H9 (cell line): ENCODE measurements at regions not wholly inside any gene's neighbourhood (a gene's known extent, or its start where the extent isn't known, plus 50 kb on each side); places are given as distances from the start of the nearest gene placed in this dataset.

Experiments used
- DNase-seq: peaks from one replicate; pipeline ENCODE4 v3.0.0-alpha.2; 2017
- H2AFZ ChIP-seq: one replicate; pipeline ENCODE4 v1.6.1; 2013; ENCODE audit warnings: mild to moderate bottlenecking, low read length, control low read depth, moderate library complexity
- H2AK5ac ChIP-seq: 2 replicates; pipeline ENCODE4 v1.6.1; 2013; ENCODE audit warnings: low read length, control low read depth, mixed read lengths; ENCODE audit not compliant: insufficient read length
- H2BK120ac ChIP-seq: one replicate; pipeline ENCODE4 v1.6.1; 2013; ENCODE audit warnings: low read depth, mild to moderate bottlenecking, low read length, control low read depth, inconsistent platforms; ENCODE audit not compliant: poor library complexity, severe bottlenecking
- H2BK12ac ChIP-seq: 2 replicates; pipeline ENCODE4 v1.6.1; 2013; ENCODE audit warnings: low read length, control low read depth, mixed read lengths, low read depth; ENCODE audit not compliant: insufficient read length
- H2BK15ac ChIP-seq: 2 replicates; pipeline ENCODE4 v1.6.1; 2013; ENCODE audit warnings: low read depth, low read length, control low read depth
- H2BK20ac ChIP-seq: one replicate; pipeline ENCODE4 v1.6.1; 2013; ENCODE audit warnings: low read depth, mild to moderate bottlenecking, low read length, control low read depth, inconsistent platforms; ENCODE audit not compliant: poor library complexity, severe bottlenecking
- H2BK5ac ChIP-seq: 2 replicates; pipeline ENCODE4 v1.6.1; 2013; ENCODE audit warnings: low read length, control low read depth, mixed read lengths; ENCODE audit not compliant: insufficient read length
- H3K14ac ChIP-seq: 2 replicates; pipeline ENCODE4 v1.6.1; 2013; ENCODE audit warnings: low read length, control low read depth; ENCODE audit not compliant: insufficient read depth
- H3K18ac ChIP-seq: 2 replicates; pipeline ENCODE4 v1.6.1; 2013; ENCODE audit warnings: low read depth, mild to moderate bottlenecking, mixed read lengths, low read length, control low read depth; ENCODE audit not compliant: insufficient read length
- H3K23ac ChIP-seq: 2 replicates; pipeline ENCODE4 v1.6.1; 2013; ENCODE audit warnings: low read length, control low read depth, mixed read lengths, low read depth; ENCODE audit not compliant: insufficient read length
- H3K23me2 ChIP-seq: 2 replicates; pipeline ENCODE4 v1.6.1; 2013; ENCODE audit warnings: low read depth, mild to moderate bottlenecking, mixed read lengths, low read length, control low read depth; ENCODE audit not compliant: insufficient read length, poor library complexity, severe bottlenecking
- H3K27ac ChIP-seq: 2 replicates; pipeline ENCODE4 v1.5.1; 2013; ENCODE audit warnings: low read length, control low read depth, mixed read lengths, low read depth; ENCODE audit not compliant: insufficient read length
- H3K27me3 ChIP-seq: 2 replicates; pipeline ENCODE4 v1.6.1; 2013; ENCODE audit warnings: low read length, control low read depth, inconsistent platforms; ENCODE audit not compliant: insufficient read depth
- H3K4ac ChIP-seq: 2 replicates; pipeline ENCODE4 v1.6.1; 2013; ENCODE audit warnings: low read depth, mild to moderate bottlenecking, control low read depth, inconsistent platforms, low read length, moderate library complexity
- H3K4me1 ChIP-seq: 2 replicates; pipeline ENCODE4 v1.6.1; 2013; ENCODE audit warnings: low read length, control low read depth, inconsistent platforms; ENCODE audit not compliant: insufficient read depth
- H3K4me2 ChIP-seq: 2 replicates; pipeline ENCODE4 v1.6.1; 2013; ENCODE audit warnings: low read length, control low read depth, mixed read lengths; ENCODE audit not compliant: insufficient read length, insufficient read depth
- H3K56ac ChIP-seq: 2 replicates; pipeline ENCODE4 v1.6.1; 2013; ENCODE audit warnings: low read depth, mild to moderate bottlenecking, mixed read lengths, low read length, control low read depth; ENCODE audit not compliant: insufficient read length
- H3K79me1 ChIP-seq: 2 replicates; pipeline ENCODE4 v1.6.1; 2013; ENCODE audit warnings: low read depth, mild to moderate bottlenecking, moderate library complexity, low read length, control low read depth, inconsistent platforms; ENCODE audit not compliant: insufficient read depth, poor library complexity, severe bottlenecking
- H3K79me2 ChIP-seq: 2 replicates; pipeline ENCODE4 v1.6.1; 2013; ENCODE audit warnings: low read length, control low read depth, inconsistent platforms; ENCODE audit not compliant: insufficient read depth
- H3K9ac ChIP-seq: 2 replicates; pipeline ENCODE4 v1.6.1; 2013; ENCODE audit warnings: low read length, control low read depth, mixed read lengths; ENCODE audit not compliant: insufficient read length; ENCODE audit errors: extremely low read depth
- H3K9me3 ChIP-seq: one replicate; pipeline ENCODE4 v1.6.1; 2013; ENCODE audit warnings: low read depth, low read length, inconsistent platforms; ENCODE audit not compliant: control insufficient read depth
- H3T11ph ChIP-seq: one replicate; pipeline ENCODE4 v1.6.1; 2013; ENCODE audit warnings: mild to moderate bottlenecking, low read length, control low read depth, inconsistent platforms
- H4K20me1 ChIP-seq: one replicate; pipeline ENCODE4 v1.6.1; 2013; ENCODE audit not compliant: control insufficient read depth, insufficient read length, insufficient read depth
- H4K5ac ChIP-seq: 2 replicates; pipeline ENCODE4 v1.6.1; 2013; ENCODE audit warnings: low read depth, mild to moderate bottlenecking, mixed read lengths, low read length, control low read depth; ENCODE audit not compliant: insufficient read length
- H4K8ac ChIP-seq: replicated peaks from 2 replicates; pipeline ENCODE4 v1.6.1; 2013; ENCODE audit warnings: low read length, control low read depth, mixed read lengths, low read depth; ENCODE audit not compliant: insufficient read length
- H4K91ac ChIP-seq: 2 replicates; pipeline ENCODE4 v1.6.1; 2013; ENCODE audit warnings: low read depth, mild to moderate bottlenecking, moderate library complexity, mixed read lengths, low read length, control low read depth; ENCODE audit not compliant: insufficient read length
- H3K27ac Mint-ChIP-seq, 3 experiments: 2 replicates in 2 of 3; 3 replicates in 1 of 3; pipeline ENCODE4 v1.8.0; 2020 to 2021; ENCODE audit warnings: mixed read lengths in 3 of 3, mild to moderate bottlenecking in 1 of 3, moderate library complexity in 1 of 3
- H3K27me3 Mint-ChIP-seq: 2 replicates; pipeline ENCODE4 v1.8.0; 2021; ENCODE audit warnings: low read depth, mild to moderate bottlenecking, moderate library complexity, mixed read lengths
- H3K36me3 Mint-ChIP-seq, 3 experiments: 2 replicates in 2 of 3; 3 replicates in 1 of 3; pipeline ENCODE4 v1.8.0; 2020 to 2021; ENCODE audit warnings: low read depth in 3 of 3, mixed read lengths in 3 of 3; ENCODE audit not compliant: insufficient read depth in 1 of 3
- H3K4me1 Mint-ChIP-seq, 2 experiments: 2 replicates each; pipeline ENCODE4 v1.8.0; 2020; ENCODE audit warnings: mixed read lengths in 2 of 2
- H3K4me3 Mint-ChIP-seq, 2 experiments: 2 replicates in 1 of 2; 3 replicates in 1 of 2; pipeline ENCODE4 v1.8.0; 2020 to 2021; ENCODE audit warnings: mild to moderate bottlenecking in 2 of 2, mixed read lengths in 2 of 2, moderate library complexity in 1 of 2
- H3K9me3 Mint-ChIP-seq, 2 experiments: 2 replicates in 1 of 2; 3 replicates in 1 of 2; pipeline ENCODE4 v1.8.0; 2020; ENCODE audit warnings: mild to moderate bottlenecking in 2 of 2, mixed read lengths in 2 of 2, moderate library complexity in 1 of 2
- CTCF ChIP-seq: fragments of 200-600 bp; sonication (generic); conservative IDR thresholded peaks from 3 replicates; pipeline ENCODE4 v1.8.0; 2021; ENCODE audit warnings: antibody characterized with exemption, mild to moderate bottlenecking
- WGBS: extraction: QIAGEN DNeasy Blood & Tissue Kit; methylation state at CpG from one replicate; pipeline ENCODE4 v1.1.7; 2013; ENCODE audit warnings: missing lambda C conversion rate, low lambda C conversion rate, mixed read lengths; ENCODE audit not compliant: insufficient read length; ENCODE audit errors: extremely low coverage; 5-methylcytosine and 5-hydroxymethylcytosine counted together

- H3K27me3 Mint-ChIP-seq = no peaks in the 10 kb centered on the region; the same call in 1 of the 2 replicates
- H4K20me1 ChIP-seq = no peaks in the 10 kb centered on the region
- no peaks in the 10 kb centered on the region for H3K4me1 Mint-ChIP-seq
- no peaks in the 10 kb centered on the region for H3K9me3 ChIP-seq
- no peaks in the 10 kb centered on the region for H3K36me3 Mint-ChIP-seq
- H4K91ac ChIP-seq = no peak overlapping the region
- no peak overlapping the region for H2BK120ac ChIP-seq
- no peak for DNase-seq
- H3K27me3 ChIP-seq = no peaks in the 10 kb centered on the region
- no peak overlapping the region for H3K56ac ChIP-seq
- no peak overlapping the region for H2BK12ac ChIP-seq
- TF ChIP-seq CTCF = no peak
- H3K79me1 ChIP-seq = no peaks in the 10 kb centered on the region
- no peak overlapping the region for H3K14ac ChIP-seq
- H3K79me2 ChIP-seq = no peaks in the 10 kb centered on the region
- H2BK15ac ChIP-seq = no peak overlapping the region
- no peak overlapping the region for H3K4me2 ChIP-seq
- H3K23me2 ChIP-seq = no peaks in the 10 kb centered on the region
- no peak overlapping the region for H2BK5ac ChIP-seq
- no peak overlapping the region for H2AFZ ChIP-seq
- whole genome bisulfite sequencing = no CpG with 5 or more reads among the region's 8 CpGs
- H4K5ac ChIP-seq = no peak overlapping the region
- H2BK20ac ChIP-seq = no peak overlapping the region
- H3K27ac ChIP-seq = no peak overlapping the region
- no peak overlapping the region for H3K23ac ChIP-seq
- no peak overlapping the region for H3K18ac ChIP-seq
- no peak overlapping the region for H2AK5ac ChIP-seq
- no peak overlapping the region for H3K4ac ChIP-seq
- H3K9me3 Mint-ChIP-seq = peaks cover 0 to 4% of the 10 kb centered on the region in 2 experiments; a peak in 2 of 5 replicates
- no peak overlapping the region for H3K27ac Mint-ChIP-seq
- H3K4me1 ChIP-seq = no peaks in the 10 kb centered on the region
- H3K9ac ChIP-seq = no peak overlapping the region
- H3K4me3 Mint-ChIP-seq = no peak overlapping the region
- no peak overlapping the region for H4K8ac ChIP-seq
- H3T11ph ChIP-seq = no peak overlapping the region
Observed at GRCh38 chr10:56255298-56255697, 105.8 kb downstream of the ZWINT start.
